ENCODE measurements at regions not wholly inside any gene's neighbourhood (a gene's known extent, or its start where the extent isn't known, plus 50 kb on each side); places are given as distances from the start of the nearest gene placed in this dataset.

- TF ChIP-seq, protein P1, sequence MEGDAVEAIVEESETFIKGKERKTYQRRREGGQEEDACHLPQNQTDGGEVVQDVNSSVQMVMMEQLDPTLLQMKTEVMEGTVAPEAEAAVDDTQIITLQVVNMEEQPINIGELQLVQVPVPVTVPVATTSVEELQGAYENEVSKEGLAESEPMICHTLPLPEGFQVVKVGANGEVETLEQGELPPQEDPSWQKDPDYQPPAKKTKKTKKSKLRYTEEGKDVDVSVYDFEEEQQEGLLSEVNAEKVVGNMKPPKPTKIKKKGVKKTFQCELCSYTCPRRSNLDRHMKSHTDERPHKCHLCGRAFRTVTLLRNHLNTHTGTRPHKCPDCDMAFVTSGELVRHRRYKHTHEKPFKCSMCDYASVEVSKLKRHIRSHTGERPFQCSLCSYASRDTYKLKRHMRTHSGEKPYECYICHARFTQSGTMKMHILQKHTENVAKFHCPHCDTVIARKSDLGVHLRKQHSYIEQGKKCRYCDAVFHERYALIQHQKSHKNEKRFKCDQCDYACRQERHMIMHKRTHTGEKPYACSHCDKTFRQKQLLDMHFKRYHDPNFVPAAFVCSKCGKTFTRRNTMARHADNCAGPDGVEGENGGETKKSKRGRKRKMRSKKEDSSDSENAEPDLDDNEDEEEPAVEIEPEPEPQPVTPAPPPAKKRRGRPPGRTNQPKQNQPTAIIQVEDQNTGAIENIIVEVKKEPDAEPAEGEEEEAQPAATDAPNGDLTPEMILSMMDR (conservative IDR thresholded peaks at IDR 0.05; ENCODE audit: low read depth, low read length): peak; percentile 29; the same call in 1 of the 2 replicates
- TF ChIP-seq EZH2 (IDR thresholded peaks at IDR 0.05; ENCODE audit: borderline replicate concordance, low read depth, low read length, poor library complexity, severe bottlenecking): no peak
Observed at GRCh38 chr3:10744098-10744465, 71.9 kb upstream of the SLC6A11 start.

Data from A673 (cell line).